Activated naive CD4-positive, alpha-beta T cell treated with anti-CD3 and anti-CD28 coated beads, Interleukin-2, amount 10 ng/mL, durations not matched to agents 7 days and 5 days (primary cell): ENCODE measurements at regions not wholly inside any gene's neighbourhood (a gene's known extent, or its start where the extent isn't known, plus 50 kb on each side); places are given as distances from the start of the nearest gene placed in this dataset.

ENCODE experiments used
- CTCF ChIA-PET: fragments of 350-600 bp; sonication (Branson Sonifier 250); formaldehyde crosslinking; loops from one replicate; lab custom pipeline; 2021; ENCODE audit warnings: antibody characterized with exemption; lab: Charles Lee
- DNase-seq: peaks from one replicate; pipeline ENCODE4 v3.0.0-alpha.2; 2020
- H3K27ac Mint-ChIP-seq: one replicate; pipeline ENCODE4 v1.8.0; 2021; ENCODE audit warnings: mild to moderate bottlenecking, moderate library complexity, mixed read lengths
- H3K27me3 Mint-ChIP-seq: one replicate; pipeline ENCODE4 v1.8.0; 2021; ENCODE audit warnings: mild to moderate bottlenecking, mixed read lengths
- H3K36me3 Mint-ChIP-seq: one replicate; pipeline ENCODE4 v1.8.0; 2021; ENCODE audit warnings: mixed read lengths
- H3K4me1 Mint-ChIP-seq: one replicate; pipeline ENCODE4 v1.8.0; 2021; ENCODE audit warnings: mixed read lengths
- H3K4me3 Mint-ChIP-seq: one replicate; pipeline ENCODE4 v1.8.0; 2021; ENCODE audit warnings: mild to moderate bottlenecking, moderate library complexity, mixed read lengths
- H3K9me3 Mint-ChIP-seq: one replicate; pipeline ENCODE4 v1.8.0; 2021; ENCODE audit warnings: mixed read lengths

DNA sequence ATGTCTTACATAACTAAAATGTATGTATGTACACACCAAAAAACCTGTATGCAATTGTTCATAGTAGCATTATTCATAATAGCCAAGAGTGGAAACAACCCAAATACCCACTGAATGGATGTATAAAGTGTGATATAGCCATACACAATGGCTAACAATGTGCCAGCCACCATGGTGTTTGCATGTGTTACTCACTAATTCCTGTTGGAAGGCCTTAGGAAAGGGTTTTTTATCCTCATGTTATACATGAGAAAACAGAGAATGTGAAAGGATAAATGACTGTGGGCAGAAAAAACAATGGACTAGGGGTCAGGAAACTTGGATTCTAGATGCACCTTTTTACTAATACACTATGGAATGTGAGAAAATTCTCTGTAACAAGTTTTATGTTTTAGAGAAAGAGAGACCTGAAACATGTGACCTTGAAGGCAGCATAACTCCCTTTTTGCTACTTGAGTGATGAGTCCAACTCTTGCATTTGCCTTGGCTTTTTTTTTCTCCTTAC is 55.7 kb downstream of the TIGD2 start:
- Mint-ChIP-seq H3K9me3 (no peaks in the 10 kb centered on the region), H3K36me3 (no peaks in the 10 kb centered on the region), H3K4me1 (no peaks in the 10 kb centered on the region), H3K4me3 (no peak overlapping the region), H3K27me3 (no peaks in the 10 kb centered on the region), H3K27ac (no peak overlapping the region)
- no peak for DNase-seq
- CTCF ChIA-PET: interaction anchor here (0.9 kb wide), 1 partner anchor 315 kb away, joined by 3 read pairs; no protein-coding TSS in a partner anchor

DNA sequence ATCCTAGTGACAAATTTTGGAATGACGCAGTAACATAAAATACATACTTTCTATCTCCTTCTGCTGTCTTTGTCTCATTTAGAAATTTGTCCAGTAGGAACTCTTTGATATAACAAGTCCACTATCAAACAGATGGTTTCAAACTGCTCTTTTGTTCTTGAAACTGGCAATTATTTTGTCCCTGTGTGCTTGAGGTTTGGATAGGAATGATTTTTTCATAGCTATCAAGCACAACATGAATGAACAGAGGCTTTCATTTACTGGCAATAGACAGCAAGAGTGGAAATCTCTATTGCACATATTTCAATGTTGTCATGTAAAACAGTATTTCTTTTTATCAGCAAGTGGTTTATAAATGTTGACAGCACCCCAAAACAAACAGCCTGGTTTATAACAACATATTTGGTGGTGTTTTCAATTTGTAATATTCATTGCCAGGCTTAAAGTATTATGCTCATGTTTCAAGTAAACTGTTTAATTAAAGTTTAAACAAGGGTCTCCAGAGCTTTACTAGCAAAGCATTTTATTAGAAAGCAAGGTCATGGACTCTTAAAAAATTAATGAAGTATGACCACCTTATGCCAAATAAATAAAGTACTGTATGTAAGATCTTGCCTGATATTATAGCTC is 60.0 kb downstream of the TIGD2 start:
- Mint-ChIP-seq H3K9me3 (no peaks in the 10 kb centered on the region), H3K27me3 (peaks cover 3% of the 10 kb centered on the region), H3K36me3 (no peaks in the 10 kb centered on the region), H3K4me1 (no peaks in the 10 kb centered on the region), H3K4me3 (no peak overlapping the region), H3K27ac (no peak overlapping the region)
- CTCF ChIA-PET: interaction anchor here (0.7 kb wide), 1 partner anchor 12 kb away, joined by 3 read pairs; no protein-coding TSS in a partner anchor
- DNase-seq: no peak

DNA sequence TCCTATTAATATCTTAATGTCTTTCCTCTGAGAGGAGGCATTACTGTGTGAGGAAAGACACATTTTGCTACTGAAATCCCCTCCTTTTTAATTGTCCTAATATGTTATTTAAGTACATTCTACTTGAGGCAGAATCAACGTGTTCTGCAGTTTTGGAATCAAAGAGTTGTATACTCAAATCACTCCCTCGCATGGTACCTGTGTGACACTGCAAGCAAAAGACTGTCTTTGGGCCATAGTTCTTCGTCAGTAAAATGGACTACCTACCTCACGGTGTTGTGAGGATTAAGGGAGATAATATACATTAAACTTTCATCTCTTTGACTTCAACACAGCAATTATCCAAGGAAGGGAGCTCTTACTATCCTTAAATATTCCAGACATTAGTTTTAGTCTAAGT is 61.5 kb downstream of the TIGD2 start:
- no peaks in the 10 kb centered on the region for H3K9me3 Mint-ChIP-seq
- H3K27ac Mint-ChIP-seq: no peak overlapping the region
- peaks cover 3% of the 10 kb centered on the region for H3K27me3 Mint-ChIP-seq
- CTCF ChIA-PET: no interaction called here
- H3K4me3 Mint-ChIP-seq: no peak overlapping the region
- H3K4me1 Mint-ChIP-seq: no peaks in the 10 kb centered on the region
- no peaks in the 10 kb centered on the region for H3K36me3 Mint-ChIP-seq
- no peak for DNase-seq

DNA sequence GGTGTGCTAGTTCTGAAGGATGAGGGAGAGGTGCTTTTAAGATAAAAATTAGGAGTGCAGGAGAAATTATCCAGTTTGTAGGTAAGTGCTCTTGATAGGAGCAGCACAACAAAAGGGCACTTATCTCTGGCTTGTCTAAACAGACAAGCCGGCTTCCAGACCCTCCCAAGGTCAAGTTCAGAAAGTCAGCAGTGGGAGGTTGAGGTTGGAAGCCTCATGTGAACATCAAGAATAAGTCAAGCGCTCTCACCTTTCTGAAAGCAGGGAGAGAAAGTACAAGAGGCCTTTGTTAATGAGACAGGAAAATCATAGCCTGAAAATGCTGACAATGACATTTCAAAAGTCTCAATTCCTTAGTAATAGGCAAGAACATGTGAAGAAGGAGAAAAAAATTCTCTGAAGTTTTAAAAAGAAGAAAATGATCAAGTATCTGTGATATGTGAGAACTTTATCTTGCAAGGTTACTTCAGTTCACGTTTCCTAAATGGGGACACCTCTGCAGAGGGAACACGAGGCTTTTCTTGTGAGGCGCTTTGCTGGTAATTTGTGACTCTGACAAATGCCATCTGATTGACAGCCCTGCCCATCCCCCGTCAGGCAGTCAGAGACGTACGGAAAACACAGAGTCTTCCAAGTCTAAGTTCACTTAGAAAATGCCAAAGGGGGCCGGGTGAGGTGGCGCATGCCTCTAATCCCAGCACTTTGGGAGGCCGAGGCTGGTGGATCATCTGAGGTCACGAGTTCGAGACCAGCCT is 62.2 kb downstream of the TIGD2 start:
- no peaks in the 10 kb centered on the region for H3K4me1 Mint-ChIP-seq
- DNase-seq: no peak
- no peak overlapping the region for H3K4me3 Mint-ChIP-seq
- no peak overlapping the region for H3K27ac Mint-ChIP-seq
- H3K9me3 Mint-ChIP-seq: no peaks in the 10 kb centered on the region
- H3K36me3 Mint-ChIP-seq: no peaks in the 10 kb centered on the region
- peaks cover 6% of the 10 kb centered on the region for H3K27me3 Mint-ChIP-seq
- CTCF ChIA-PET: no interaction called here

DNA sequence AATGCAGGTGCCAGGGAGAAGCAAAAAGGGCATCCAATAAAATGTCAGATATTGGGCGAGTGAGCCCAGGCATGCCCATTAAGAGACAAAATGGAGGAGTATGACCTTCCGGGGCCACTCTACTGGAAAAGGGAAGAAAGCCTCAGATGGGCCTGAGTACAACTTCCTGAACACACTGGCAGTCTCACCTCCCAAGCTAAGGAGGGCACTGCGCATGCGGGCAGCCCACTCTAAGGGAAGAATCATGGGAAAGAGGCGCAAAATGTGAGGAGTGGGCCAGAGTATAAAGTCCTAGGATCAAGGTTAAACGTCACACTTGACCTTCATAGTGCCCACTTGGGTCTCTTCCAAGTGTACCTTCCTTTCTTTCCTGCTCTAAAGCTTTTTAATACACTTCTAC is 63.5 kb downstream of the TIGD2 start:
- Mint-ChIP-seq H3K27me3 (peaks cover 6% of the 10 kb centered on the region), H3K27ac (no peak overlapping the region), H3K36me3 (no peaks in the 10 kb centered on the region), H3K4me3 (no peak overlapping the region), H3K4me1 (no peaks in the 10 kb centered on the region), H3K9me3 (no peaks in the 10 kb centered on the region)
- CTCF ChIA-PET: no interaction called here
- DNase-seq: no peak

DNA sequence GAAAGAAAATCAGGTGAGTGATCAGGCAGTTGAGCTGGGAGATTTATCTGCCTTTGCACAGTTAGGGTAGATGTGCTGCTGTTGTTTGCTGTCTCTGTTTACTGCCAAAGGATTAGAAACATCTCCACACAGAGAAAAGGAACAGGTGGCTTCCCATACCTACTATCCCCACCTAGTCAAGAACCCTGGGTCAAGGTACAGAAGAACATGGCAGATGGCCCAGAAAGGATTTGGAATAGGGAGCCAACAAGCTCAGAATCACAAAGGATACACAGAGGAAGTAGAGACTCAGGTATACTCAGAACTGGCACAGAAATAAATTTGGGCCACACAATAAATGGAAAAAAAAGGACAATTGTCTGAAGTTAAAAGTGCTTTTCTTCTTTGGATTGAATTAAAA is 64.3 kb downstream of the TIGD2 start:
- no peak for DNase-seq
- no peak overlapping the region for H3K4me3 Mint-ChIP-seq
- CTCF ChIA-PET: interaction anchor here (1.4 kb wide), 1 partner anchor 13 kb away, joined by 6 read pairs; no protein-coding TSS in a partner anchor
- no peak overlapping the region for H3K27ac Mint-ChIP-seq
- H3K9me3 Mint-ChIP-seq: no peaks in the 10 kb centered on the region
- no peaks in the 10 kb centered on the region for H3K4me1 Mint-ChIP-seq
- no peaks in the 10 kb centered on the region for H3K36me3 Mint-ChIP-seq
- H3K27me3 Mint-ChIP-seq: peaks cover 10% of the 10 kb centered on the region

DNA sequence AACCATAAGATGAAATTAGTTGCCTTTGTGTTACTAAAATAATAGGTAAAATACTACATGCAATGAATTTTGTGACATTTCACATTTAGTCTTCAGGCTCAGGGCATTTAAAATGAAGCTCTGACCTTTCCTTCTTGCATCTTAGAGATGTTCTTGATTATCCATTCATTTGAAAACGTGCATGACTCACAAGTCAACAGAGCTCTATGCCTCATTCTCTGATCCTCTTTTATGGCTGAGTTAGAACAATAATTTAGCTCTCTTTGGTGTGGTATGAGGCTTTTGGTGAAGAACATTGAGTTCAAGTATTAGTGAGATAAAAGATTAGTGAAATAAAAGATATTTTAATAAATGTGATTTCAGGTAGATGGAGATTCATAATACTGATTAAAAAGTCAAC is 66.5 kb downstream of the TIGD2 start:
- no peak overlapping the region for H3K4me3 Mint-ChIP-seq
- CTCF ChIA-PET: no interaction called here
- no peak for DNase-seq
- H3K27me3 Mint-ChIP-seq: peaks cover 10% of the 10 kb centered on the region
- H3K27ac Mint-ChIP-seq: no peak overlapping the region
- H3K4me1 Mint-ChIP-seq: no peaks in the 10 kb centered on the region
- no peaks in the 10 kb centered on the region for H3K36me3 Mint-ChIP-seq
- no peaks in the 10 kb centered on the region for H3K9me3 Mint-ChIP-seq

DNA sequence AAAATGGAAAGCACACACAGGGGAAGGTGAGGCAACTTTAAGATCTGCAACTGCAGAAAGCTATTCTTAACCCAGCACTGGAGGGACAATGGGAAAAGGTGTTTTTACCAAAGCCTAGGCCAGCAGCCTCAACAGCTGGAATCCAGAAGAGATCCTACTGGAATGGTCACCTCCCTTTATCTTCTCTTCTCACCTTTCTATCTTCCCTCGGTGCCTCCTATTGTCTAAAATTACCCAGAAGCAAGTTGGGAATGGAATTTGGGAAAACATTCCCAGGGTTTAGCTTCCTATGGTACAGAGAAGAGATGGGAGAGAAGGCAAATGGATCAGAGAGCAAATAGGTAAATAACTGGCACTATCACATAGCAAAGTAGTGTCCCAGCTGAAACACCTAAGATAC is 73.1 kb downstream of the TIGD2 start:
- no peak for DNase-seq
- Mint-ChIP-seq H3K4me1 (no peaks in the 10 kb centered on the region), H3K4me3 (no peak overlapping the region), H3K9me3 (no peaks in the 10 kb centered on the region), H3K27ac (no peak overlapping the region), H3K36me3 (no peaks in the 10 kb centered on the region), H3K27me3 (peaks cover 12% of the 10 kb centered on the region)
- CTCF ChIA-PET: no interaction called here
